ENCODE measurements at regions not wholly inside any gene's neighbourhood (a gene's known extent, or its start where the extent isn't known, plus 50 kb on each side); places are given as distances from the start of the nearest gene placed in this dataset.
"Not testable (repeated sequence)": the region's sequence is repeated elsewhere in the genome, so short reads cannot be mapped to it uniquely, and the experiment has no call there.

GRCh38 chr11:46180736-46181135, 59.5 kb upstream of the PHF21A start:
- no peak overlapping the region for H3K9ac ChIP-seq (ENCODE audit: low read length)
- H3K27me3 ChIP-seq (ENCODE audit: control insufficient read depth, insufficient read depth, low read length) = no peaks in the 10 kb centered on the region
- no peaks in the 10 kb centered on the region for H3K36me3 ChIP-seq (ENCODE audit: control insufficient read depth, insufficient read depth, low read length)
- H3K9me3 ChIP-seq (ENCODE audit: control insufficient read depth, low read length) = no peaks in the 10 kb centered on the region
- H3K4me1 ChIP-seq (ENCODE audit: control insufficient read depth, insufficient read depth, low read length) = no peaks in the 10 kb centered on the region
- H3K4me3 ChIP-seq (ENCODE audit: low read length) = no peak overlapping the region

GRCh38 chr11:46178513-46178912, 57.3 kb upstream of the PHF21A start:
- H3K27me3 ChIP-seq (ENCODE audit: control insufficient read depth, insufficient read depth, low read length) = no peaks in the 10 kb centered on the region
- no peaks in the 10 kb centered on the region for H3K9me3 ChIP-seq (ENCODE audit: control insufficient read depth, low read length)
- H3K36me3 ChIP-seq (ENCODE audit: control insufficient read depth, insufficient read depth, low read length) = no peaks in the 10 kb centered on the region
- no peaks in the 10 kb centered on the region for H3K4me1 ChIP-seq (ENCODE audit: control insufficient read depth, insufficient read depth, low read length)
- H3K4me3 ChIP-seq (ENCODE audit: low read length) = no peak overlapping the region
- no peak overlapping the region for H3K9ac ChIP-seq (ENCODE audit: low read length)

- H3K9me3 ChIP-seq (ENCODE audit: control insufficient read depth, low read length) = no peaks in the 10 kb centered on the region
- no peak overlapping the region for H3K9ac ChIP-seq (ENCODE audit: low read length)
- H3K27me3 ChIP-seq (ENCODE audit: control insufficient read depth, insufficient read depth, low read length) = no peaks in the 10 kb centered on the region
- H3K4me1 ChIP-seq (ENCODE audit: control insufficient read depth, insufficient read depth, low read length) = no peaks in the 10 kb centered on the region
- H3K36me3 ChIP-seq (ENCODE audit: control insufficient read depth, insufficient read depth, low read length) = no peaks in the 10 kb centered on the region
- no peak overlapping the region for H3K4me3 ChIP-seq (ENCODE audit: low read length)
Measured at GRCh38 chr11:46176421-46176820, 55.2 kb upstream of the PHF21A start.

- no peaks in the 10 kb centered on the region for H3K9me3 ChIP-seq (ENCODE audit: control insufficient read depth, low read length)
Measured at GRCh38 chr11:46175401-46176002, 54.2 kb upstream of the PHF21A start.

GRCh38 chr11:46171693-46172092, 50.4 kb upstream of the PHF21A start:
- H3K27me3 ChIP-seq (ENCODE audit: control insufficient read depth, insufficient read depth, low read length); H3K9me3 ChIP-seq (ENCODE audit: control insufficient read depth, low read length); H3K36me3 ChIP-seq (ENCODE audit: control insufficient read depth, insufficient read depth, low read length); H3K4me3 ChIP-seq (ENCODE audit: low read length); H3K4me1 ChIP-seq (ENCODE audit: control insufficient read depth, insufficient read depth, low read length); H3K9ac ChIP-seq (ENCODE audit: low read length): not testable (repeated sequence)

More at GRCh38 chr11:46175401-46176002, 54.2 kb upstream of the PHF21A start:
- Histone ChIP-seq H3K36me3 (ENCODE audit: control insufficient read depth, insufficient read depth, low read length) (no peaks in the 10 kb centered on the region), H3K27me3 (ENCODE audit: control insufficient read depth, insufficient read depth, low read length) (no peaks in the 10 kb centered on the region), H3K4me3 (ENCODE audit: low read length) (no peak overlapping the region), H3K4me1 (ENCODE audit: control insufficient read depth, insufficient read depth, low read length) (no peaks in the 10 kb centered on the region), H3K9ac (ENCODE audit: low read length) (no peak overlapping the region)

Data from mucosa of stomach (tissue), 1 donor.